HAP-1 (cell line): ENCODE measurements at regions not wholly inside any gene's neighbourhood (a gene's known extent, or its start where the extent isn't known, plus 50 kb on each side); places are given as distances from the start of the nearest gene placed in this dataset.

Source experiments
- DNase-seq, 2 experiments: peaks; one replicate each; pipeline ENCODE4 v3.0.0-alpha.2; 2016 to 2020; ENCODE audit warnings: low spot score in 2 of 2
- H3K27me3 ChIP-seq: fragments of 250-450 bp; sonication (Bioruptor Pico); 2 replicates; pipeline ENCODE4 v1.5.1; 2020; ENCODE audit warnings: low read depth, mild to moderate bottlenecking, moderate library complexity
- H3K36me3 ChIP-seq: fragments of 250-450 bp; sonication (Bioruptor Pico); replicated peaks from 2 replicates; pipeline ENCODE4 v1.5.1; 2020; ENCODE audit warnings: mild to moderate bottlenecking
- H3K4me1 ChIP-seq: fragments of 250-450 bp; sonication (Bioruptor Pico); 2 replicates; pipeline ENCODE4 v1.5.1; 2020; ENCODE audit warnings: mild to moderate bottlenecking
- H3K4me3 ChIP-seq: fragments of 250-450 bp; sonication (Bioruptor Pico); 2 replicates; pipeline ENCODE4 v1.5.1; 2020; ENCODE audit warnings: mild to moderate bottlenecking, moderate library complexity
- H3K9me3 ChIP-seq: fragments of 250-450 bp; sonication (Bioruptor Pico); 2 replicates; pipeline ENCODE4 v1.5.1; 2020; ENCODE audit warnings: mild to moderate bottlenecking, moderate library complexity
- in situ Hi-C: fragments of 300-500 bp; cut with MboI; formaldehyde crosslinking; loops from 3 replicates; pipeline ENCODE4 v1.14.3; 2020; ENCODE audit warnings: low sequenced_read_pairs, inconsistent platforms, mixed read lengths

- DNase-seq: no peak
- no peaks in the 10 kb centered on the region for H3K36me3 ChIP-seq
- H3K4me1 ChIP-seq: peaks cover 9% of the 10 kb centered on the region
- in situ Hi-C loops: no loop called here
- no peaks in the 10 kb centered on the region; the same call in 1 of the 2 replicates for H3K27me3 ChIP-seq
- no peaks in the 10 kb centered on the region for H3K9me3 ChIP-seq
- H3K4me3 ChIP-seq: no peak overlapping the region
These were observed 139.3 kb upstream of the COL21A1 start for GRCh38 chr6:56386717-56387116.

- Histone ChIP-seq H3K9me3 (no peaks in the 10 kb centered on the region), H3K4me3 (no peak overlapping the region), H3K4me1 (peaks cover 15% of the 10 kb centered on the region), H3K27me3 (no peaks in the 10 kb centered on the region; the same call in 1 of the 2 replicates), H3K36me3 (no peaks in the 10 kb centered on the region)
- no peak for DNase-seq
- in situ Hi-C loops: no loop called here
These were observed 138.7 kb upstream of the COL21A1 start for GRCh38 chr6:56385981-56386593.

GRCh38 chr6:56383160-56383559 lies 135.8 kb upstream of the COL21A1 start:
- no peaks in the 10 kb centered on the region for H3K9me3 ChIP-seq
- no peaks in the 10 kb centered on the region for H3K36me3 ChIP-seq
- peaks cover 17% of the 10 kb centered on the region for H3K4me1 ChIP-seq
- no peaks in the 10 kb centered on the region for H3K27me3 ChIP-seq
- DNase-seq: no peak
- in situ Hi-C loops: no loop called here
- no peak overlapping the region for H3K4me3 ChIP-seq

GRCh38 chr6:56382416-56382940 lies 135.1 kb upstream of the COL21A1 start:
- in situ Hi-C loops: no loop called here
- Histone ChIP-seq H3K27me3 (no peaks in the 10 kb centered on the region), H3K4me1 (peaks cover 17% of the 10 kb centered on the region), H3K9me3 (no peaks in the 10 kb centered on the region), H3K36me3 (no peaks in the 10 kb centered on the region), H3K4me3 (no peak overlapping the region)
- DNase-seq: peak in 1 of 2 experiments; percentile 38

GRCh38 chr6:56381801-56382251 lies 134.4 kb upstream of the COL21A1 start:
- in situ Hi-C loops: no loop called here
- Histone ChIP-seq H3K9me3 (no peaks in the 10 kb centered on the region), H3K4me1 (peaks cover 17% of the 10 kb centered on the region), H3K4me3 (no peak overlapping the region), H3K27me3 (no peaks in the 10 kb centered on the region), H3K36me3 (no peaks in the 10 kb centered on the region)
- DNase-seq: peak; percentile 61 to 96

- H3K27me3 ChIP-seq: no peaks in the 10 kb centered on the region
- in situ Hi-C loops: no loop called here
- H3K9me3 ChIP-seq: no peaks in the 10 kb centered on the region
- H3K4me1 ChIP-seq: peaks cover 17% of the 10 kb centered on the region
- no peaks in the 10 kb centered on the region for H3K36me3 ChIP-seq
- no peak for DNase-seq
- no peak overlapping the region for H3K4me3 ChIP-seq
These were observed 133.1 kb upstream of the COL21A1 start for GRCh38 chr6:56380476-56380875.

GRCh38 chr6:56378966-56379585 lies 131.7 kb upstream of the COL21A1 start:
- Histone ChIP-seq H3K9me3 (no peaks in the 10 kb centered on the region), H3K4me1 (peaks cover 17% of the 10 kb centered on the region), H3K27me3 (no peaks in the 10 kb centered on the region), H3K4me3 (no peak overlapping the region), H3K36me3 (no peaks in the 10 kb centered on the region)
- in situ Hi-C loops: no loop called here
- no peak for DNase-seq

GRCh38 chr6:56378507-56378906 lies 131.1 kb upstream of the COL21A1 start:
- no peak for DNase-seq
- no peaks in the 10 kb centered on the region for H3K36me3 ChIP-seq
- H3K27me3 ChIP-seq: no peaks in the 10 kb centered on the region
- H3K4me3 ChIP-seq: no peak overlapping the region
- H3K9me3 ChIP-seq: no peaks in the 10 kb centered on the region
- in situ Hi-C loops: no loop called here
- H3K4me1 ChIP-seq: peaks cover 17% of the 10 kb centered on the region

GRCh38 chr6:56377295-56377694 lies 129.9 kb upstream of the COL21A1 start:
- Histone ChIP-seq H3K4me1 (peaks cover 9% of the 10 kb centered on the region), H3K27me3 (no peaks in the 10 kb centered on the region), H3K4me3 (no peak overlapping the region), H3K9me3 (no peaks in the 10 kb centered on the region), H3K36me3 (no peaks in the 10 kb centered on the region)
- DNase-seq: no peak
- in situ Hi-C loops: no loop called here

GRCh38 chr6:56375806-56376205 lies 128.4 kb upstream of the COL21A1 start:
- no peak for DNase-seq
- Histone ChIP-seq H3K9me3 (no peaks in the 10 kb centered on the region), H3K36me3 (no peaks in the 10 kb centered on the region), H3K4me1 (peaks cover under 1% of the 10 kb centered on the region; the same call in 1 of the 2 replicates), H3K4me3 (no peak overlapping the region), H3K27me3 (no peaks in the 10 kb centered on the region)
- in situ Hi-C loops: no loop called here

GRCh38 chr6:56374841-56375369 lies 127.5 kb upstream of the COL21A1 start:
- Histone ChIP-seq H3K4me3 (no peak overlapping the region), H3K4me1 (no peaks in the 10 kb centered on the region; the same call in 1 of the 2 replicates), H3K9me3 (no peaks in the 10 kb centered on the region), H3K36me3 (no peaks in the 10 kb centered on the region), H3K27me3 (no peaks in the 10 kb centered on the region)
- in situ Hi-C loops: no loop called here
- DNase-seq: no peak

GRCh38 chr6:56372406-56372995 lies 125.1 kb upstream of the COL21A1 start:
- Histone ChIP-seq H3K36me3 (no peaks in the 10 kb centered on the region), H3K4me1 (no peaks in the 10 kb centered on the region), H3K27me3 (no peaks in the 10 kb centered on the region), H3K9me3 (no peaks in the 10 kb centered on the region), H3K4me3 (no peak overlapping the region)
- in situ Hi-C loops: no loop called here
- no peak for DNase-seq

GRCh38 chr6:56370561-56371211 lies 123.3 kb upstream of the COL21A1 start:
- Histone ChIP-seq H3K27me3 (no peaks in the 10 kb centered on the region), H3K9me3 (no peaks in the 10 kb centered on the region), H3K4me1 (no peaks in the 10 kb centered on the region; the same call in 1 of the 2 replicates), H3K36me3 (no peaks in the 10 kb centered on the region), H3K4me3 (no peak overlapping the region)
- in situ Hi-C loops: no loop called here
- no peak for DNase-seq
